GM19438 (cell line): ENCODE measurements at regions not wholly inside any gene's neighbourhood (a gene's known extent, or its start where the extent isn't known, plus 50 kb on each side); places are given as distances from the start of the nearest gene placed in this dataset.

Experiments used
- ATAC-seq: cut with Tn5 transposase; IDR thresholded peaks from one replicate; pipeline ENCODE4 v1.9.1; 2021; ENCODE audit warnings: low read depth; ENCODE audit not compliant: unreplicated experiment

DNA sequence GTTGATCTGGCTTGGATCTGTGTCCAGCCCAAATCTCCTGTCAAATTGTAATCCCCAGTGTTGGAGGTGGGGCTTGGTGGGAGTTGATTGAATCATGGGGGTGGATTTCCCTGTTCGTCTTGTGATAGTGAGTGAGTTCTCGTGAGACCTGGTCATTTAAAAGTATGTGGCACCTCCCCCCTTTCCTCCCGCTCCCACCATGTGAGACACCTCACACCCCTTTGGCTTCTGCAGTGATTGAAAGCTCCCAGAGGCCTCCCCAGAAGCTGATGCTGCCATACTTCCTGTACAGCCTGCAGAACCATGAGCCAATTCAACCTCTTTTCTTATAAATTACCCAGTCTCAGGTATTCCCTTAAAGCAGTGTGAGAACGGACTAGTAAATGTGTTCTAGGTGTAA, 117.3 kb upstream of the PTCH1 start:
- no peak for ATAC-seq

DNA sequence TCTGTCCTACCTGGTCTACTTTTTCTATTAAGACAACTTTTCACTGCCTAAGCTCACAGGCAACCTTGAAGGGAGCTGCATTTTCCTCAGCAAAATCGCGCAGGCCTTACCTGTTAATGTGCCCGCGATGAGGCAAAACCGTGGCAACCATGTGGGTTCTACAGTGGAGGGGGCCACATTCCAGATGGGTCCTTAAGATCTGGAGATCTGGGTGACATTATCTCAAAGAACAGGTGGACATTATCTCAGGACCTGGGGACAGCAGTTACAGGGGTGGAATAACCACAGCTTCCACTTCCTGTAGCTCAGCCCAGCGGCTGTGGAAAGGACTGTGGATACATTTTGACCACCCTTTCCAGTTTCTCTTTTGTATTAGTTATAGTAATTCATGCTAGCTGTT, 112.8 kb upstream of the PTCH1 start:
- ATAC-seq: no peak

DNA sequence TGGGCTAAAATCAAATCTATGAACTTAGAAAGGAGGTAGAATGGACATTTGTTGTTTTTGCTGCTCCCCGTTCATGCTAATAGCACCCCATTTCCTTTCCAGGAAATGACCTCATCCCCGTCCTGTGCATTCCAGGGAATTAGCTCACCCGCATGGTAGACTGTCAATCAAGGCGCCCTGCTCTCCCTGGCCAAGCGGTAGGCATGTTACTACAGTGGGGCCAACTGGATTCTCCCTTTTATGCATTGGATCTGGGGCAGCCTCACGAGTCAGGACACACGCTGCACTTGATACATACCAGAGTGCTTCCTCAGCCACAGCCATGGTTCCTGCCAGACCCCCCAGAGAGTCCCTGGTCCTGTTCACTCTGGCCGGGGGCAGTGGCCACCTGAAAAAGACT, 111.0 kb upstream of the PTCH1 start:
- no peak for ATAC-seq

DNA sequence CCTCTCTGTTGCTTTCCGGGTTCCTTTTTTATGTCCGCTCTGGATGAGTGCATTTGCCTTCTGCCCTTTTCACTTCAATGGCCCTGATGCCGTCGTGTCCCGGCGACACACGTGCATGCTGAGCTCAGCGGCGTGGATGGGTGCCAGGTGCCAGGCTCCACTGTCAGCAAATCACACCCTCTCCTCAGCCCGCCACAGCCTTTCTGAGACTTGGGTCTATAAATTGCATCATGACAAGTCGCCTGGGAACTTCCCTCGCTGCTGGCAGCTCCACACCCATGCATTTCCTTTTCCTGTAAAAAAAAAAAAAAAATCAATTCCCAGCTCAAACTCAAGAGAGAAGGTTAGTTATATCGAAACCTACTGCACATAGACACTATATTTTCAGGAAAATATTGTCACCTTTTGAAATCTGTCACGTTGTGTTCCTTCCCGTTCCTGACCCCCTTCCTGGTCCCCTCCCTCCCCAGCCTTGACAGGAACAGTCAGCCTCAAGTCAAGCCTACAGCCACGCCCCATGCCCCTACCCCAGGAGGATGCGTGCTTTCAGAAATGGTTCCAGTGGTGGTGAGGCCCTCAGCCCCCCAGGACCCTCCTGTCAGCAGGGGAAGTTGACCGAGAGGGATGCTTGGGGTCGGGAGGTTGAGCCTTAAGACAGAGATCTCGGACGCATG, 110.3 kb upstream of the PTCH1 start:
- no peak for ATAC-seq

DNA sequence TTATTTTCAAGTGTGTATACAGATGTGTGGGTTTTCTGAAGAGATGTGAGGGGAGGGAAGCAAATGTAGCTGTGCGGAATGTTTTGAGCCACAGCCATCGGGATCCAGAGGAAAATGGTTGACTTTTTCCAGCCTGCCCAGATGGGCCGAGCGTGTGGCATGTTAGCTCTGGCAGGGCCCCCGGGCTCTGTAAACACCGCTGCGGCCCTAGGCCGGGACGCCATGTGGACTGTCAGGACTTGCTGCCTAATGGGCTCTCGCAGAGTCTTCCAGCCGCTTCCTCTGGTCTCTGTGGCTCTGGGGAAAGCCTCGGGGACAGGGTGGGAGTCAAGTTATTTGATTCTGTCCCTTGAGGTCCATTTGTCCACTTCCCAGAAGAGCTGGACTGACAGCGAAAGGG, 109.6 kb upstream of the PTCH1 start:
- ATAC-seq: no peak

DNA sequence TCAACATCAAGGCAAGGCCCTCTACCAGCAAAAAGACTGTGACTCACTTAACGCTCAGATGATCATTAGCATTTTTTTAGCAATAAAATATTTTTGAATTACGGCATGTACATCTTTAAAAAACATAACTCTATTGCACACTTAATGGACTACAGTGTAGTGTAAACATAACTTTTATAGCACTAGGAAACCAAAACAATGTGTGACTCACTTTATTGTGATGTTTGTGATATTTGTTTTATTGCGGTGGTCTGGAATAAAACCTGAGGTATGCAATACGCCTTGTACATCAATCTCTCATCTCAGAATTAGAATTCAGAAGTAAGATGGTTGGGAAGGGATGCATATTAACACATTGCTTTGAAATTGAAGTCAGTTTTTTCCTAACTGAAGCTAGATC, 106.9 kb upstream of the PTCH1 start:
- no peak for ATAC-seq

DNA sequence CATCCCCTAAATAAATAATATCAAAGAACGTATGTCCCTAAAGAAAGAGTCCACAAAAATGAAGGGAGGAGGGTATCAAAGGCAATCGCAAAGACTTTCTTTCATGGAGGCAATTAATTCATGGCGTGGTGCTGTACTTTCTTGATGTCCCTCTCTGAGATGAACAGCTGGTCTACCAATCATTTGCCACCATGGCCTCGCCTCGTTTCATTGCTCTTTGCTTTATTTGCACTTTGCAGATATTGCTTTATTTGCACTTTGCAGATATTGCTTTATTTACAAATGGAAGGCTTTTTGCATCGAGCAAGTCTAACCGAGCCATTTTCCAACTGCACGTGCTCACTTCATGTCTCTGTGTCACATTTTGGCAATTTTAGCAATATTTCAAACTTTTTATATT, 104.0 kb upstream of the PTCH1 start:
- no peak for ATAC-seq

DNA sequence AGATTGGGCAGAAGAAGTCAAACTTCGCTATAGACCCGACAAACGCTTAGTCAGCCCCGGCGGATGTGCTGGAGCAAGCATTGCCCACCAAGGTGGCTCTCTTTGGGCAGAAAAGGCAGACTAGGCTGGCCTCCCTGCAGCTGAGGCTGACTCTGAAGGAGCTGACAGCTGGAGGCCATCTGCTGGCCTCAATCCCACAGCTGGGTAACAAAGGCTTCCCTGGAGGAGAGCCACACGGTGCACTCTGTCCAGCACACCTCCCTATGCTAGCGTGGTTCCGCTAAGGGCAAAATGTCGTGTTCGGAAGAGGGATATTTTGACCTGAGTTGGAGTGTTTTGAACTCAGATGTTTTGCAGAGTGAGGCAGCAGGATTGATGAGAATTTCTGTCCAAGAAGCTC, 103.5 kb upstream of the PTCH1 start:
- ATAC-seq: no peak

DNA sequence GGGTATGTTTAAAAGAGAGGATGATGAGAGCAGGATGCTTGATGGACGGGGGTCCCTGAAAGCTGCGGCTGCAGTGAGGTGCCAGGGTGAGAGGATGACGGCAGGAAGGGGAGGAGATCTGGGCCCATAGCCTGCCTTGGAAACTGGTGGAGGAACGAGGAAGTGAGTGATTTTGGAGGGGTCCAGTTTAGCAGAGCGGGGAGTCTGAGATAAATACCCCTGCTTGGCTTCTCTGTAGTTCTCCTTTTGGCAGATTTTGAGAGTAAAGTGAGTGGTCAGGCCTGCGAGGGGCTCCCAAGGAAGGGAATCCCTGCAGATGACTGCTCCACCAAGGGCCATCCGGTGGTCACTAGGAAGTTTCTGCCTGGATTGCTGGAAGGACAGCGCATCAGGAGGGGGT, 98.5 kb upstream of the PTCH1 start:
- ATAC-seq: no peak

DNA sequence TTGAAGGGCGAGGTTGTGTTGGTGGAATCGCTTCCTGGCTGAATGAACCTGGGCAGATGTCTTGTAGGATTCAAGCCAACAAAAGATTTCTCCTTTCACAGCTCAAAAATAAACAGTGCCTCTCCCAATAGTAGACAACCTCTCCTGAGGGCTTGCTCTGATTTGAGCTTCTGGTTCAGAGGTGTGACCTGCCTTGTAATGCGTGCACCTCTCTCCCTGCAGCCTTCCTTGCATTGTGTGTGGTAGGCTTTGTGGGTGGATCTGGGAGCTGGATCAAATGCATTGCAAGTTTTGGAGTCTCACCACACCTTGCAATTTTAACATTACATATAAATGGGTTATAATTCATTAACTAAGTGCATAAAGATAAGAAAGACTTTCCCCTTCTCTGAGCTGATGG, 96.9 kb upstream of the PTCH1 start:
- no peak for ATAC-seq

DNA sequence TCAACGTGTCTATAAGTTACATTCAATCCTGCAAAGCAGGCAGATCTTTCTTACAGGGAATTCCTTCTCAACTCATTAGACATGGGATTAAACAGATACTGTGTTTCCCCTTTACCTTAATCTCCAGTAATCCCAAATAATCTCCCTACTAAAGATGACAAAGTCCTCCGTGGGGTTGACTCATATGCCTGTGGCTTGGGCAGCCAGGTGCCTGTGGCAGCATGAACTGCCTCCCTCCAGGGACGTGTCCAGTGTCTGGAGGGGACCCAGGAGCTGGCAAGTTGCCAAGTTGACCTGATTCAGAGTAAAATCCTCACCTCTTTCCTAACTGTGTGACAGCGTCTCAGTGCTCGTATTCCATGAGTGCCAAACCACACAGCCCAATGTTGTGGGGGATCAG, 94.6 kb upstream of the PTCH1 start:
- ATAC-seq: no peak

DNA sequence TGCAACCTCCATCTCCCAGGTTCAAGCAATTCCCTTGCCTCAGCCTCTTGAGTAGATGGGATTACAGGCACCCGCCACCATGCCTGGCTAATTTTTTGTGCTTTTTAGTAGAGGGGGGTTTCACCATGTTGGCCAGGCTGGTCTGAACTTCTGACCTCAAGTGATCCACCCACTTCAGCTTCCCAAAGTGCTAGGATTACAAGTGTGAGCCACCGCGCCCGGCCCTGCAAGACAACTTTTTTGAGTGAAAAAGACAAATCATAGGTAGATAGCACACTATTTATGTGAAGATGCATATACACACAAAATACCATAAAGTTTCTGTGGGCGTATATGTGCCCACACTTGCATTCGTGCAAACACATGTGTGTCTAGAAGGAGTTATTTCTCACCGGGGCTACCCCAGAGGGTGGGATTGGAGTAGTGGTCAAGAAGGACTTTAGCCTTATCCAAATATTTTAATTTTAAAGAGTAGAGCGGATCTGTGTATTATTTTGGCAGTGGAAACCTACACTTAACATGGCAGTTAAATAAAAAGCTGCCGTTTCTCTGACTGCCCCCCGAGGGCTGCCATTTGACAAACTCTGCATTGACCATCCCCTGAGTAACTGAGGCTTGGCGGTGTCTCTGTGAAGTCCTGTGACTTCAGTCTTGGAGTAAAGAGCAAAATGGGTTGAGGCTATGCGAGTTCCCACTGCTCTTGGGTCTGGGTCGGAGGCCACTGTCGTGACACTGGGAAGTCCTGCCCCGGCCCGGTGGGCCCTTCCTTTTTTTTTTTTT, 93.4 kb upstream of the PTCH1 start:
- ATAC-seq: no peak

DNA sequence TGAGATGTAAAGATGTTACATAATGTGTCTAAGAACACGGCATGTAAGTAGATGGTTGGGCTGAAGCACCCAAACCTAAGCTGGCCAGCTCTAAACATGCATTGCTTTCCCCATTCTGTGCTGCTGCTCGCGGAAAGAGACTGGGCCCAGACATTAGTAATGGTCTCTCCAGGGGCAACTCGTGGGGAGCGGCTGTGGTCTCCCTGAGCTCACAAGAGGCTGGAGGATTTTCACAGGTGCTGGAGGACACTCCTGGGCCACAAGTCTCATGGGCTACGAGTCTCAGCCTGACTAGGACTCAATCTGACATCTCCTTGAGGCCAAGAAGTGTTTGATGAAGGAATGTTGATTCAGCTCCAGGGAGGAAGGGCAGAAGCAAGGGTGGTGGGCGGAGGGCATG, 92.7 kb upstream of the PTCH1 start:
- no peak for ATAC-seq

DNA sequence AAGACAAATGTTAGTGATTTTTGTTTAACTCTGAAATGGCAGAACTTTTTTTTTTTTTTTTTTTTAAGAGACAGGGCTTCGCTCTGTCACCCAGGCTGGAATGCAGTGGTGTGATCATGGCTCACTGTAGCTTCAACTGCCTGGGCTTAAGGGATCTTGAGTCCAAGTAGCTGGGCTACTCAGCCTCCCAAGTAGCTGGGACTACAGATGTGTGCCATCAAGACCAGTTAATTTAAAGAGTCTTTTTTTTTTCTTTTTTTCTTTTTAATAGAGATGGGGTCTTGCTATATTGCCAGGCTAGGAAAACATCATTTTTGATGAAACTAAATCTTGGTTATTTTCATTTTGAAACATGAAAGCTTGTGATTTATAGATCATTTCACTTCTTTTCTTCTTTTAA, 91.6 kb upstream of the PTCH1 start:
- no peak for ATAC-seq

DNA sequence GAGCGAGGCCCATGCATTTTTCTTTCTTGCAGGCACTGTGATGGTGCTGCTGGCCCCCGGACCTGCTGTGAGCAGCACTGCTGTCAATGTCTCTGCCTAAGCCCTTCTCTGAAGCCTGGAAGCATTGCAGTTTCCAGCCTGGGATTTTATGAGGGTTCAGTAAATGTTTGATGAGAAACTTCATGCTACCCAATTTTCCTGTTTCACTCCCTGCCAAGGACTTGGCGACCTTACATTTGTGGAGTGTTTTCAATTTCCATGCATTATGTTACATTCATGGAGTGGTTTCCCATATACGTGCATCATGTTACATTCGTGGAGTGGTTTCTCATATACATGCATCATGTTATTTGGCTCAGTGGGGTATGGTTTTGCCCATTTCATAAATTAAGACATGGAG, 90.7 kb upstream of the PTCH1 start:
- no peak for ATAC-seq

DNA sequence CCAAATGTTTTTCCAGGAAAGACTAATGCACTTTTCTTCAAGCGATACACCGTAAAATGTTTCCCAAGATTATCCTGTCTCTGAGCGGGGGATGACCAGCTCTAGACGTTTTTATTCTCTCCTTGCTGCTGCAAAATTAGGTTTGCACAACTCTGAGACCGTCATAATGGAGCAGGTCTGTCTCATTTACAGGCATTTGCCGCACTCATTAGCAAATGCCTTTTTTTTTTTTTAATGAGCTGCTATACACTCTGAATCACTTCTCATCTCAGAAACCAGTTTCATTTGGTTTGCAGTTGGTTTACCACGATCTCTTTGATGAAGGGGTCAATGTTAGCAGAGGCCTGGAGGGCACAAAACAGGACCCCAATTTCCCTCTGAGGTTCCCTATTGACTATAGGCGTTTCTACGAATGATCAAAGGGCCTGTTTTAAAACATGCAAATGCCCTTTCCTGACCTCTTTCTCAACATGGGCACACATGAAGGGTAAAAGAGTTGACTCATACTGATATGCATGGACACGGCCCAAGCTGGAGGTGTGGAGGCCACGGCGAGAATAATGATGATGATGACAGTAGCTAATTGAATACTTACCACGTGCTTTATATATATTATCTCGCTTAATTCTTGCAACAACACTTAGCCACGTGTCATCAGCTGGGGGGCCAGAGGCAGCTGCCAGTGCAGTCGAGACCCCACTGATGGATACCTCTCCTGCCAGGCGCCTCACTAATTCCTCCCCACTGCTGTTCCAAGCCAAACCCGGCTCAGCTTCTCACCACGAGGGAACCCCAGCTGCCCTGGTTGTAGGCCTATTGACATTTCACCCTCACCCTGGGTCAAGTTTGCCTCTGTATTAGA, 89.9 kb upstream of the PTCH1 start:
- ATAC-seq: no peak

DNA sequence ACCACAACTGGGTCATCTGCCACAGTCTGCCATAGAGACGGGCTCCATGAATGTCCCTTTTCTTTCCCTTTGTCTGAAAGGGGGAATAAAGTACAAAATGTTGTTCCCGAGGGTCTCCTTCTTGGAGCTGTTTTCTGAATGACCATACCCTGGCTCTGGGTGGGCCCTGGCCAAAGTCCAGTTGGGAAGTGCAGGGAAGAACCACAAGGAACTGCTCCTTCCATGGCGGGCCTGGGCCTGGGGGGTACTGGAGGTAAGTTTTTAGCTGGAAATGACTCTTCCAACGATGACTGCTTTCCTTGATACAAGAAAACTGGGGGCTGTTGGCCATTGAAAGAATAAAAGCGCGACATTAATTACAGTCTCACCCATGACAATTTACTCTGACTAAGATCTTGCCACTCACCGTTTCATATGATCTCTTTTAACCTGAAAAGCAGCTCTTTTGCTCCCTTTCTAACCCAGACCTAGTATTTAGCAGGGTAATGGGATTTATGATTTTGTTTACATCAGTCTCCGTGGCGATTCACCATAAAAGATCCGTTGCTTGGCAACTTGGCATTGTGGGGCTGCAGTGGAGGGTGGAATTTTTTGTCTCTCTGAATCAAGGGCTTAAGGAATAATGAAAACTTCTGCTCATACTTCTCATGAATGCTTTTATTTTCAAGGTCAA, 89.2 kb upstream of the PTCH1 start:
- no peak for ATAC-seq

DNA sequence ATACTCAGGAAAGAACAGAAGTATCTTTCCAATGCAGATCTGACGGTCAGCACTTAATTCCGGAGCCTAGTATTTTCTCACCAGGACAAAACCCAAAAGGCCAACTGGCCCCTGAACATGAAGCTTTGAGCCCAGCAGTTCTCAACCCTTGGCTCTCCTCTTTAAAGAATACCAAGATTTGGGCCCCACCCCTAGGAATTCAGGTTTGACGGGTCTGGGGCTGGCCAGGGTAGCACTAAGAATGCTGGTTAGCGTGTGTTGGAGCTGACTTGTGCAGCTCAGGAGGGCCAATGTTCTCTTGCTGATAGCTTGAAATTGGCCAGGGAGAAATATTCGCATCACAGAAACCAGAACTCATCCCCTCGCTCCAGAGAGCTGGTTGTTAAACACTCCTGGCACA, 88.3 kb upstream of the PTCH1 start:
- no peak for ATAC-seq

DNA sequence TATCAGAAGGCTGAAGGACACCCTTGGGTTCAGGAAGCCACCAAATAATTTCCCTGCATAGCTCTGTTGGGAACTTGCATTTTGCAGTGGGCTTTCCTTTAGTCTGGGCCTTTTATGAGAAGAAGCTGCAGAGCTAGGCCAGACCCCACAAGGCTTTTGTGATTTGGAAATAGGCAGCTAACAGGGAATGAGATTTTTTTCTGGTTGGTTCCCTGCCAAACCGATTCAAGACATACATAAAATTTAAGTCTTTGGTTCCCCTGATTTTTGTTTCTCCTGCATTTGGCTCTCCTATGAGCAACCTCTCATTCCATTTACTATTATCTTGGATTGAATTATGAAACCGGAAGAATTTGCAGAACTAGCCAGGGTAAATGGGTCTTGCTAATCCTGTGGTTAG, 81.5 kb upstream of the PTCH1 start:
- no peak for ATAC-seq

DNA sequence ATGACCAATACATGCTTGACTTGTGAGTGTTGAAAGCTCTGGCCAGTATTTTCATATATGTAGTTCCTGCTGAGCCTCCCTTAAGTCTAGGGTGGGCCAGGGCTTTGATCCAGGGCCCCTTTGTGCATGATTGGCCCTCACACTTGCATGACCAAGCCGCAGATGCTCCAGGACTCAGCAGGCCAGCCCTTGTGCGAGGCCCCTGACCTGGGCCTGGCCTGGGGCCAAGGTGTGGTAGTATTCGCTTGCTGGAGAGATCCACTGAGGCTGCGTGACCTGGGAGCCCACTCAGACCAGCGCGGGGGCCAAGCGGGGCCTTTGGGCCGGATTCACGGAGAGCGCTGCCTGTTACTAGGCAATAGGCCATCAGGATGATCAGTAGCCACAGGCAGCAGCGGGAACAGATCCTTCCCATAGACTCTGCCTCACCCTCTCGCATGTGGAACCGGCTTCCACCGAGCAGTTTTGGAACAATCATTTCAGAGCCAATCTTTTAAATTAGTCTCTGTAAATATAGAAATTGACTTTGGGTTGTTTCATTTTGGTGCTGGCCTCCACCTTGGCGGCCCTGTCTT, 79.0 kb upstream of the PTCH1 start:
- no peak for ATAC-seq

DNA sequence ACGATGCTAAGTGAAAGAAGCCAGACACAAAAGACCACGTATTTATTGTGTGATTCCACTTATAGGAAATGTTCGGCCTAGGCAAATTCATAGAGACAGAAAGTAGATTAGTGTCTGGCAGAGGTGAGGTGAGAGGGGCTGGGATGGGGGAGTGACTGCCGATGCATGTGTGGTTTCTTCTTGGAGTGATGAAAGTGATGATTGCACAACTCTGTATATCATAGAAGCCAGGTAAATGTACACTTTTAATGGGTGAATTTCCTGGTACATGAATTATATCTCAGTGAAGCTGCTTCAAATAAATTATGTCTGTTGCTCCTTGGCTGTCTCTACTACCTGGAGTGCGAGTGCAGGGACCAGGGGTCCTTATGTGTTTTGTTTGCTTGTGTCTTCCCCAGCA, 76.2 kb upstream of the PTCH1 start:
- no peak for ATAC-seq
